ENCODE measurements at regions not wholly inside any gene's neighbourhood (a gene's known extent, or its start where the extent isn't known, plus 50 kb on each side); places are given as distances from the start of the nearest gene placed in this dataset.

GRCh38 chr3:182732232-182733015 lies 60.9 kb upstream of the ATP11B start:
- TF ChIP-seq TAF1 (IDR thresholded peaks at IDR 0.05; ENCODE audit: borderline replicate concordance, low read depth, low read length) (no peak), POLR2A (IDR thresholded peaks at IDR 0.05; ENCODE audit: low read depth, low read length) (no peak)

All from GM12892 (cell line).